ENCODE measurements at regions not wholly inside any gene's neighbourhood (a gene's known extent, or its start where the extent isn't known, plus 50 kb on each side); places are given as distances from the start of the nearest gene placed in this dataset.

DNA sequence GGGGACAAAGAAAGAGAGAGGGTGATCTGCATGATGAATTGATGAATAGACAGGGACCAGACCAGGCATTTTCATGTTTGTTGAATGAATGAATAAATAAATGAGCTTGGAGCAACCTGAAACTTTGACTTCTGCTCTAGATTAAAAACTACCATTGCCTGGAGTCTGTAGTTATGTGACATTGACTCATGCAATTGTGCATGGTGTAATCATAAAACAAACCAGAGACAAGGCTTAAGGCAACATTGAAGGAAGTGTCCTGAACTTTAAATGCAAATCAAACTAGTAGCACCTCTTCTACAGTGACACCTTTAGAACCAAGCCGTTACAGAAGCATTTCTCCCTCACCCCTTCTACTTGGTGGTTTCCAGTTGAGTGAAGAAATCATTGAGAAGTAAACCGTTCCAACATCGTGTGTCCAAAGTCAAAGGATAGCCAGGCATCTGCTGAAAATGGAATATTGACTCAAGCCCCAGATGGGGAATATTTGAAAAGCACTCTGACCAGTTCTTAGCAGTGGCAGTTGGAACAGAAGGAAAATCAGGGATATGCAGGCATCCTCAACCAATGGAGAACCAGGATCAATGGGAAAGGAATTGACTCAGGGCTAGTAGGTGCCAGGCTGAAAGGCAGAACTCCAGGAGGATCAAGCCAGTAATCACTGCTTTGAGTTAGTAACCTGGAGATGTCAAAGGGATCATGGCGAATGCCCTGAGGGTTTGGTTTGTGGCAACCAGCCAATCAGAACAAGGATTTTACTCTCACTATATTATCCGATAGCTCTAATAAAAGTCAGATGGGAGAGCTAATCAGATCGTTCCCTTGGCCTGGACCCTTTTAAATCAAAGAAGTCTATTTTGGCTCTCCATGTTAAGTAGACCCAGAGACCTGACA is 171.2 kb upstream of the TSHZ2 start:
- no peaks in the 10 kb centered on the region for H3K9me3 ChIP-seq
- H3K27ac ChIP-seq, result no peak overlapping the region
- no peak overlapping the region for H3K4me3 ChIP-seq
- TF ChIP-seq POLR2A (IDR thresholded peaks at IDR 0.05) (no peak), EP300 (IDR thresholded peaks at IDR 0.05) (no peak), POLR2AphosphoS5 (IDR thresholded peaks at IDR 0.05) (no peak)
- TF ChIP-seq, protein P1, sequence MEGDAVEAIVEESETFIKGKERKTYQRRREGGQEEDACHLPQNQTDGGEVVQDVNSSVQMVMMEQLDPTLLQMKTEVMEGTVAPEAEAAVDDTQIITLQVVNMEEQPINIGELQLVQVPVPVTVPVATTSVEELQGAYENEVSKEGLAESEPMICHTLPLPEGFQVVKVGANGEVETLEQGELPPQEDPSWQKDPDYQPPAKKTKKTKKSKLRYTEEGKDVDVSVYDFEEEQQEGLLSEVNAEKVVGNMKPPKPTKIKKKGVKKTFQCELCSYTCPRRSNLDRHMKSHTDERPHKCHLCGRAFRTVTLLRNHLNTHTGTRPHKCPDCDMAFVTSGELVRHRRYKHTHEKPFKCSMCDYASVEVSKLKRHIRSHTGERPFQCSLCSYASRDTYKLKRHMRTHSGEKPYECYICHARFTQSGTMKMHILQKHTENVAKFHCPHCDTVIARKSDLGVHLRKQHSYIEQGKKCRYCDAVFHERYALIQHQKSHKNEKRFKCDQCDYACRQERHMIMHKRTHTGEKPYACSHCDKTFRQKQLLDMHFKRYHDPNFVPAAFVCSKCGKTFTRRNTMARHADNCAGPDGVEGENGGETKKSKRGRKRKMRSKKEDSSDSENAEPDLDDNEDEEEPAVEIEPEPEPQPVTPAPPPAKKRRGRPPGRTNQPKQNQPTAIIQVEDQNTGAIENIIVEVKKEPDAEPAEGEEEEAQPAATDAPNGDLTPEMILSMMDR (IDR thresholded peaks at IDR 0.05), result no peak
- intact Hi-C loops (cut with DNase I), result no loop called here
- no peak for DNase-seq
- H3K36me3 ChIP-seq, result no peaks in the 10 kb centered on the region
- WGBS, 2 donors, result 74 to 81% methylated on average over 6 of the region's 6 CpGs
- no peaks in the 10 kb centered on the region for H3K27me3 ChIP-seq
- H3K4me1 ChIP-seq, result no peaks in the 10 kb centered on the region

DNA sequence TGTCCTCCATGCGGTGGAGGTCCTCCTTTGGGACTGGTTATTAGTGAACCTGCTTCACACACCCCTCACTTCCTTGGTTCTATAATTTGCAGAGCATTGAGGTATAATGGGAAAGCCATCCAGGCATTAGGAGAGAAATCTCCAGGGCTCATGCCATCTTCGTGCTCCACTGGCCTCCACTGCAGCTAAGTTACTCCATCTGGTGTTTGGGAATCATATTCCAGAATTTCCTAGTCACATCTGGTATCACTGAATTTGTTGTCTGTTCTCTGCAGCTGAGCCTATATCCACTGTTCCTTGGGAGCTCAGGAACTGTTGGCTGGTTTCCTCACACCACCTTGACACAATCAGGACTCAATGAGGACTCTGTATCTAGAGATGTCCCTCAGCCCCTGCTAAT is 173.0 kb upstream of the TSHZ2 start:
- no peaks in the 10 kb centered on the region for H3K4me1 ChIP-seq
- DNase-seq, result no peak
- intact Hi-C loops (cut with DNase I), result no loop called here
- no peaks in the 10 kb centered on the region for H3K36me3 ChIP-seq
- no peaks in the 10 kb centered on the region for H3K27me3 ChIP-seq
- H3K27ac ChIP-seq, result no peak overlapping the region
- 64 to 82% methylated on average over 2 of the region's 2 CpGs for WGBS, 2 donors
- TF ChIP-seq EP300 (IDR thresholded peaks at IDR 0.05), result no peak
- TF ChIP-seq, protein P1 (IDR thresholded peaks at IDR 0.05), result no peak
- TF ChIP-seq POLR2AphosphoS5 (IDR thresholded peaks at IDR 0.05), result no peak
- TF ChIP-seq POLR2A (IDR thresholded peaks at IDR 0.05), result no peak
- H3K4me3 ChIP-seq, result no peak overlapping the region
- H3K9me3 ChIP-seq, result no peaks in the 10 kb centered on the region

DNA sequence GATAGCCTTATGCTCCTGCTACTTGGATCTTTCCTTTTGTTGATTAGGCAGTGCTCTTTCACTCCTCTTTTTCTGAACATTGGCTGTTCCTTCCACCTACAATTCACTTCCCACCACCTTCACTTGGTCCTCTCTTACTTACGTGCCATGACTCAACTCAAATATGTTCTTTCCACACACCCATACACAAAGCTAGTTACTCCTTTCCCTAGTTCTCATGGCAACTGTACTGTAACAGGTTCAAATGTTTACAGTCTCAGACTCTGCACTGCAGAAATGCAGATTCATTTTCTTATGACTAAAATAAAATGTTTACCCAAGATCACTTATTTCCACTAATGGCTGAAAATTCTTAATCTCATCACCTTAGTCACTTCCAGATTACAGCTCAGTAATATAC is 174.0 kb upstream of the TSHZ2 start:
- Histone ChIP-seq H3K4me3 (no peak overlapping the region), H3K27ac (no peak overlapping the region), H3K4me1 (no peaks in the 10 kb centered on the region), H3K36me3 (no peaks in the 10 kb centered on the region), H3K27me3 (no peaks in the 10 kb centered on the region), H3K9me3 (no peaks in the 10 kb centered on the region)
- WGBS, 2 donors, result 61 to 79% methylated on average over 1 of the region's 1 CpG
- intact Hi-C loops (cut with DNase I), result no loop called here
- DNase-seq, result no peak
- TF ChIP-seq EP300 (IDR thresholded peaks at IDR 0.05) (no peak), POLR2A (IDR thresholded peaks at IDR 0.05) (no peak)
- TF ChIP-seq, protein P1 (IDR thresholded peaks at IDR 0.05), result no peak

DNA sequence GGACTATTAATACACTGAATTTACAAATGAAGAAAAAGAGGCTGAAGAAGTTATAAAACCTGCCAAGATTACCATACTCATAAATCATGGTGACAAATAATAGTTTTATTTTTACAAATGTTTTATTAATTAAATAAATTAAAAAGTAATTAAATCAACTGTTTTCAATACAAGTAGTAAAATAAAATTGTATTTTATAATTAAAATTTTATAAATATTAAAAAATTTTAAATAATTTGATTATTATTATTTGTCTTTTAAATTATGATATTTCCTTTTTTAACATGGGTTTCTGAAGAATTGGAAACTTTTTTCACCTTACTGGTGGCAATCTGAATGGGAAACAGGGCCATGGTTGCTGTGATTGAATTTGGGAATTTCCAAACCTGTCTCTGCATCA is 177.3 kb upstream of the TSHZ2 start:
- H3K4me1 ChIP-seq, result no peaks in the 10 kb centered on the region
- no peak for DNase-seq
- intact Hi-C loops (cut with DNase I), result no loop called here
- no peak for TF ChIP-seq POLR2A (IDR thresholded peaks at IDR 0.05)
- no peak for TF ChIP-seq POLR2AphosphoS5 (IDR thresholded peaks at IDR 0.05)
- TF ChIP-seq EP300 (IDR thresholded peaks at IDR 0.05), result no peak
- TF ChIP-seq, protein P1 (IDR thresholded peaks at IDR 0.05), result no peak
- no peak overlapping the region for H3K27ac ChIP-seq
- no peaks in the 10 kb centered on the region for H3K9me3 ChIP-seq
- no peak overlapping the region for H3K4me3 ChIP-seq
- H3K27me3 ChIP-seq, result no peaks in the 10 kb centered on the region
- H3K36me3 ChIP-seq, result no peaks in the 10 kb centered on the region
